ENCODE measurements at regions not wholly inside any gene's neighbourhood (a gene's known extent, or its start where the extent isn't known, plus 50 kb on each side); places are given as distances from the start of the nearest gene placed in this dataset.

DNA sequence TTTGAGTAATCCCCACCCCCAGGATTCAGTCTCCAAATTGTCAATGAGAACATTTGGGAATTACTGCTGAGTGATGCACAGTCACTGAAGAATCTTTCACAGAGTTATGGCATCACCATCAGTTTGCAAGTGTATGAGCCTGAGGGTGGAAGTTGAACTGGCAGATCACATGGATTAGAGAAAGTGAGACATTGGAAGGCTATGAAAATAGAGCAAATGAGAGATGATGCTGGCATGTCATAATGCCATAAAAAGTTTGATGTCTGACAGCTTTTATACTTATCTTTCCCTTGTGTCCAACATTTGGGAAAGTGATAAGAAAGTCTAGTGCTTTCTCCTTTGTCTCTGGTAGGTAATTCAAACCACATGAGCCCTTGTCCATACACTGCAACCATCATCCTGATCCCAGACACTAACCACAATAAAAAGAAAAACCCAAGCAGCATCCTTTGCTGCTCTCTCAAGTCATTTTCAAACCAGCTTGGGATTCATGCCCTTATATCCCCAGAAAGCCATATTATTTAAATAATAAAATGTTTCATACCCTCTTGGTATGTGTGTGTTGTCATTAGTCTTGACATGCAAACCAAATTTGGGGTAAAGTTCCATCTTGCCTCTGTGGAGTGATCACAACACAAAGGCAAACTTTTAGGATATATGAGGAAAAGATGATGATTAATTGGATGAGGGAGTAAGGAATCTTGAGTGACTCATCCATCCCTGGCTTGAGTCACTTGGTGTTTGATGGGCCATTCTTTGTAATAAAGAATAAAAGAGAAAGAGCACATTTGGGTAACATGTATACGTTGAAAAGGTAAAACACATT lies 438.9 kb downstream of the GRXCR1 start:
- in situ Hi-C loops (cut with MboI; ENCODE audit: low sequenced_read_pairs, unreplicated experiment) = no loop called here
- TF ChIP-seq, protein P1, sequence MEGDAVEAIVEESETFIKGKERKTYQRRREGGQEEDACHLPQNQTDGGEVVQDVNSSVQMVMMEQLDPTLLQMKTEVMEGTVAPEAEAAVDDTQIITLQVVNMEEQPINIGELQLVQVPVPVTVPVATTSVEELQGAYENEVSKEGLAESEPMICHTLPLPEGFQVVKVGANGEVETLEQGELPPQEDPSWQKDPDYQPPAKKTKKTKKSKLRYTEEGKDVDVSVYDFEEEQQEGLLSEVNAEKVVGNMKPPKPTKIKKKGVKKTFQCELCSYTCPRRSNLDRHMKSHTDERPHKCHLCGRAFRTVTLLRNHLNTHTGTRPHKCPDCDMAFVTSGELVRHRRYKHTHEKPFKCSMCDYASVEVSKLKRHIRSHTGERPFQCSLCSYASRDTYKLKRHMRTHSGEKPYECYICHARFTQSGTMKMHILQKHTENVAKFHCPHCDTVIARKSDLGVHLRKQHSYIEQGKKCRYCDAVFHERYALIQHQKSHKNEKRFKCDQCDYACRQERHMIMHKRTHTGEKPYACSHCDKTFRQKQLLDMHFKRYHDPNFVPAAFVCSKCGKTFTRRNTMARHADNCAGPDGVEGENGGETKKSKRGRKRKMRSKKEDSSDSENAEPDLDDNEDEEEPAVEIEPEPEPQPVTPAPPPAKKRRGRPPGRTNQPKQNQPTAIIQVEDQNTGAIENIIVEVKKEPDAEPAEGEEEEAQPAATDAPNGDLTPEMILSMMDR (IDR thresholded peaks at IDR 0.05; ENCODE audit: borderline replicate concordance, control extremely low read depth, extremely low read depth, insufficient read depth, missing control alignments) = no peak
- no peak for DNase-seq (ENCODE audit: low spot score)

DNA sequence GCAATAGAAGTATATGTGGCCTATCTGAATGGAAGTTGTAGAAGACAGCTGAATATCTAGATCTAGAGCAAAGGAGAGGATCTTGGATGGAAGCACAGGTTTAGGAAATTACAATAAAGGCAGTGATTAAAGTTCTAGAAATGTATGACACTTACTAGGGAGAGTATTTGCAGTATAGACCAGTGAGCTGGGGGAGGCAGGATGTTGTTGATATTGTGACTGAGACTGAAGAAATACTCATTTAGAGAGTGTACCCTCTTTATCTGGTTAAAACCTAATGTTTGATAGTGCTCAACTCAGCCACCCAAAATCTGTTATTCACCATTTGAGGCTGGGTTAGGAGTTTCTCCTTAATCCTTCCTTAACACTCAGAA lies 439.5 kb downstream of the GRXCR1 start:
- no peak for DNase-seq (ENCODE audit: low spot score)
- in situ Hi-C loops (cut with MboI; ENCODE audit: low sequenced_read_pairs, unreplicated experiment) = no loop called here
- TF ChIP-seq, protein P1 (IDR thresholded peaks at IDR 0.05; ENCODE audit: borderline replicate concordance, control extremely low read depth, extremely low read depth, insufficient read depth, missing control alignments) = no peak

DNA sequence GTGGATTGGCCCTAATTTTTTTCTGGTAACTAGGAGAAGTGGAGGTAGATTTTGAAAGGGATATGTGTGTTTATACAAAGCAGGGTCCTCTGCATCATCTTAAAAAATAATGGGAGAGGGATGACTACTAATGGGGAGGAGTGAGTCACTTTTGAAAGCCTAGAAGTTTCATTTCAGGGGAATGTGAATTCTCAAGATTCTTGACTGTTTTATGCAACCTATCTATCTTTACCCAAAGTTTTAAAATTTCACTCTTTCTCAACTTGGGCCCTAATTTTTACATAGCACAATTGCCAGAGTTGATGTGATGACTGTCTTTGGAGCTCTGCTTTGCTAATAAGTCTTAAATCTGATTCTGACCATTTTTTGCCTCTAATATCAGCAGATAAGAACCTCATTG lies 445.2 kb downstream of the GRXCR1 start:
- in situ Hi-C loops (cut with MboI; ENCODE audit: low sequenced_read_pairs, unreplicated experiment) = no loop called here
- TF ChIP-seq, protein P1 (IDR thresholded peaks at IDR 0.05; ENCODE audit: borderline replicate concordance, control extremely low read depth, extremely low read depth, insufficient read depth, missing control alignments) = no peak
- DNase-seq (ENCODE audit: low spot score) = no peak

DNA sequence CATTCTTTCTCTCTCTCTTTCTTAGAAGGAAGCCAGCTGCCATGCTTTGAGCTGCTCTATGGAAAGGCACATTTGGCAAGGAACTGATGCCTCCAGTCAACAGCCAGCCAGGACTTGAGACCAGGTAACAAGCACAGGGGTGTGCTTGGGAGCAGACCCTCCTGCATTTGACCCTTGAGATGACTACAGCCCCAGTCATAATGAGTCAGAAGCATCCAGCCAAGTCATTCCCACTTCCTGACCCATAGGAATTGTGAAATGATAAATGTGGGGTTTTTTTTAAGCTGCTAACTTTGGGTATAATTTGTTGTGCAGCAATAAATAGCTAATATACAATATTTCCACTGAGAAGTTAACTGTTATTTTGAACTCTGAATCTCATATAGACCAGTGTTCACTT lies 446.9 kb downstream of the GRXCR1 start:
- TF ChIP-seq, protein P1 (IDR thresholded peaks at IDR 0.05; ENCODE audit: borderline replicate concordance, control extremely low read depth, extremely low read depth, insufficient read depth, missing control alignments) = no peak
- DNase-seq (ENCODE audit: low spot score) = no peak
- in situ Hi-C loops (cut with MboI; ENCODE audit: low sequenced_read_pairs, unreplicated experiment) = no loop called here

DNA sequence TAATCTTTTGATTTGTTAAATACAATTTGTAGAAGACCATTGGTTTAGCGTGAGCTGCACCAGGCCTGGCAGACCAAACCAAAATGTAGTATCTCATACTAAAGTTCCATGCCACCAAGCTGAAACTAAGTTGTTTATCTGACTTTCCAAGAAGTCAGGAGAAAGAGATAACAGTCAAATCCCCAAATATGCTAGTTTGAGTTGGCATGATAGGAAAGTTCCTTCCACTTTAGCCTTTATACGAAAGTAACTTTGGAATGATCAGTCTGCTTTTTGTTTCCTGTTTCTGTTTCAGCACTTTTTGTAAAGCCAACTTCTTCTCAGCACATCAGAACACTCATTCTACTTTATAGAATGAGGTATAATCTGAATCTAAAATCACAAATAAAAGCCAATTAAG lies 449.2 kb downstream of the GRXCR1 start:
- no peak for DNase-seq (ENCODE audit: low spot score)
- TF ChIP-seq, protein P1 (IDR thresholded peaks at IDR 0.05; ENCODE audit: borderline replicate concordance, control extremely low read depth, extremely low read depth, insufficient read depth, missing control alignments) = no peak
- in situ Hi-C loops (cut with MboI; ENCODE audit: low sequenced_read_pairs, unreplicated experiment) = no loop called here

DNA sequence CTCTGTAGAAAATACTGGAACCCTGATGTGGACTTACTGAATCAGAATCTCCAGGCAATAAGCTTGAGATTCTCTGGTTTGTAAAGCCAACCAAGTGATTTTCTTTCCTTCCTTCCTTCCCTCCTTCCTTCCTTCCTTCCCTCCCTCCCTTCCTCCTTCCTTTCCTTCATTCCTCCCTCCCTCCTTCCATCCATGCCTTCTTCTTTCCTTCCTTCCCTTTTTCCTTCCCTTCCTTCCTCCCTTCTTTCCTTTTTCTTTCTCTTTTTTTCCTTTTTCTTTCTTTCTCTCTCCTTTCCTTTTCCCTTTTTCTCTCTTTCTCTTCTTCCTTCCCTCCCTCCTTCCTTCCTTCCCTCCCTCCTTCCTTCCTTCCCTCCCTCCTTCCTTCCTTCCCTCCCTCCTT lies 450.8 kb downstream of the GRXCR1 start:
- in situ Hi-C loops (cut with MboI; ENCODE audit: low sequenced_read_pairs, unreplicated experiment) = no loop called here
- TF ChIP-seq, protein P1 (IDR thresholded peaks at IDR 0.05; ENCODE audit: borderline replicate concordance, control extremely low read depth, extremely low read depth, insufficient read depth, missing control alignments) = no peak
- DNase-seq (ENCODE audit: low spot score) = no peak

Data from GM13976 (cell line).